ENCODE measurements at regions not wholly inside any gene's neighbourhood (a gene's known extent, or its start where the extent isn't known, plus 50 kb on each side); places are given as distances from the start of the nearest gene placed in this dataset.

DNA sequence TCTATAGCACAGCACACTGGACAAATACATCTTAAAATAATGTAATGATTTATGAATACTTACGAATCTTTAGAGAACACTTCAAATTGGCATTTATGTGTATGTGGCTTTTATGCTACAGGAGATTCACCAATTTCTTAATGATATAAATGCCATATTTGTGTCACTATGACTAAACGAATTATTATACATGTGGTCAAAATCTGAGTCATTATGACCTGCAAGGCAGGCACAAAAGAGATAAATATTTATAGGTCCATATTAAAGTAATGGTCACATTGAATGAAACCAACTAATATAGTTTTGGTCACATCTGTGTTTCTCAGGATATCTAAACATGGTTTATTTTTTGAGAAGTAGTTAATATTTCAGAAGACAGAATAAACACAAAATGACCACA, 232.3 kb upstream of the SEMA6D start:
- DNase-seq (ENCODE audit: insufficient read length, low spot score) (no peak), FAIRE-seq (no peak)

DNA sequence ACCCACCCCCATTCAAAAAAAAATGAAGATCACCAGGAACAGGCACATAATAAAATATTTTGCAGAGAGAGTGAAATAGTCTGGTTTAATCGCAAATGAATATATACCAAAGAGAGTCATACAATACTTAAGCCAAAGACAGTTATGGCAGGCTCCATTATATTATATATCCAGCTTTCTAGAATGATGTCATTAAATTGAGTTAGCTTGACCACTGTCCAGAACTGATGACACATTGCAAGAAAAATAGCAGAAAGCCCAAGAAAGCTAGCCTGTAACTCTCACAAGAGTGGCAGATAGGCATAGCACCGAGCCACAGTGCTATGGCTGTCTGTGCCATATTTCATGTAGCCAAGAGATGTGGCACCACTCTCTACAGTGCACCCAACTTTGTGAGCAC, 231.9 kb upstream of the SEMA6D start:
- TF ChIP-seq, protein P1, sequence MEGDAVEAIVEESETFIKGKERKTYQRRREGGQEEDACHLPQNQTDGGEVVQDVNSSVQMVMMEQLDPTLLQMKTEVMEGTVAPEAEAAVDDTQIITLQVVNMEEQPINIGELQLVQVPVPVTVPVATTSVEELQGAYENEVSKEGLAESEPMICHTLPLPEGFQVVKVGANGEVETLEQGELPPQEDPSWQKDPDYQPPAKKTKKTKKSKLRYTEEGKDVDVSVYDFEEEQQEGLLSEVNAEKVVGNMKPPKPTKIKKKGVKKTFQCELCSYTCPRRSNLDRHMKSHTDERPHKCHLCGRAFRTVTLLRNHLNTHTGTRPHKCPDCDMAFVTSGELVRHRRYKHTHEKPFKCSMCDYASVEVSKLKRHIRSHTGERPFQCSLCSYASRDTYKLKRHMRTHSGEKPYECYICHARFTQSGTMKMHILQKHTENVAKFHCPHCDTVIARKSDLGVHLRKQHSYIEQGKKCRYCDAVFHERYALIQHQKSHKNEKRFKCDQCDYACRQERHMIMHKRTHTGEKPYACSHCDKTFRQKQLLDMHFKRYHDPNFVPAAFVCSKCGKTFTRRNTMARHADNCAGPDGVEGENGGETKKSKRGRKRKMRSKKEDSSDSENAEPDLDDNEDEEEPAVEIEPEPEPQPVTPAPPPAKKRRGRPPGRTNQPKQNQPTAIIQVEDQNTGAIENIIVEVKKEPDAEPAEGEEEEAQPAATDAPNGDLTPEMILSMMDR (IDR thresholded peaks at IDR 0.05; ENCODE audit: insufficient read depth, missing control alignments): no peak
- DNase-seq (ENCODE audit: insufficient read length, low spot score) (no peak), FAIRE-seq (no peak)

More for the DNA sequence above, 232.3 kb upstream of the SEMA6D start:
- TF ChIP-seq, protein P1 (IDR thresholded peaks at IDR 0.05; ENCODE audit: insufficient read depth, missing control alignments): no peak

DNA sequence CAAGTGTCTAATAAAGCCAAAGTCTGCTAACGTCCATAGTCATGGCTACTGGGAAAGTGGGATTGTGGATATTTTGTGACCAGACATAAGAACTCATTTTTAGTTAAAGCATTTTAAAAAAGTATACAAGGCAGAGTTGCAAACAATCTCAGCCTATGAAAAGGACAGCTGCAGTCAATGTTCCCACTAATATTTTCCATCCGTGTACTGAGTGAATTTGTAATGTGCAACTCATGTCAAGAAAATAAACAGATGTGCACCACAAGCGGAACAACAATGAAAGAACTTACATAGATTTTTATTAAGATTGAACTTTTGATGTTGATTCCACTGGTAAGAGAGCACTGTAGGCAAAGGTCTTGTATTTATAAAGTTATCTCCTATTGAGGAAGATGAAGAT, 231.3 kb upstream of the SEMA6D start:
- FAIRE-seq (no peak), DNase-seq (ENCODE audit: insufficient read length, low spot score) (no peak)
- TF ChIP-seq, protein P1 (IDR thresholded peaks at IDR 0.05; ENCODE audit: insufficient read depth, missing control alignments): no peak

DNA sequence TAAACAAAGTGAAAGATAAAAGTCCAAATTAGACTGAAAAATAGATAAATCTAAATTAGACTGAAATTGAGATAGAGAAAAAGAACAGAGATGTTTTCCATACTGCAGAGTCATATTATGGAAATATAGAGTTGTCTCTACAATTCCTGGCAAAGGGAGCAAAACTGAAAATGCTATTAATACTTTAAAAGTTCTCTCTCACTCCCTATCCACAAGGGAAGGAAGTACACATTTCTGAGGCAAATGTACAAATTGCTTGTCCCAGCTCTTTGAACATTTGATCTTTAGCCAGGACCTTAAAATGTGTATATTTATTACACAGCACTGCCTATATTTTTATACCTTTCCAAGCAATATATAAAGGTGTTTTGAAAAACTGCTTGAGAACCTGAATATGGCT, 225.1 kb upstream of the SEMA6D start:
- FAIRE-seq (no peak), DNase-seq (ENCODE audit: insufficient read length, low spot score) (no peak)
- TF ChIP-seq, protein P1 (IDR thresholded peaks at IDR 0.05; ENCODE audit: insufficient read depth, missing control alignments): no peak

DNA sequence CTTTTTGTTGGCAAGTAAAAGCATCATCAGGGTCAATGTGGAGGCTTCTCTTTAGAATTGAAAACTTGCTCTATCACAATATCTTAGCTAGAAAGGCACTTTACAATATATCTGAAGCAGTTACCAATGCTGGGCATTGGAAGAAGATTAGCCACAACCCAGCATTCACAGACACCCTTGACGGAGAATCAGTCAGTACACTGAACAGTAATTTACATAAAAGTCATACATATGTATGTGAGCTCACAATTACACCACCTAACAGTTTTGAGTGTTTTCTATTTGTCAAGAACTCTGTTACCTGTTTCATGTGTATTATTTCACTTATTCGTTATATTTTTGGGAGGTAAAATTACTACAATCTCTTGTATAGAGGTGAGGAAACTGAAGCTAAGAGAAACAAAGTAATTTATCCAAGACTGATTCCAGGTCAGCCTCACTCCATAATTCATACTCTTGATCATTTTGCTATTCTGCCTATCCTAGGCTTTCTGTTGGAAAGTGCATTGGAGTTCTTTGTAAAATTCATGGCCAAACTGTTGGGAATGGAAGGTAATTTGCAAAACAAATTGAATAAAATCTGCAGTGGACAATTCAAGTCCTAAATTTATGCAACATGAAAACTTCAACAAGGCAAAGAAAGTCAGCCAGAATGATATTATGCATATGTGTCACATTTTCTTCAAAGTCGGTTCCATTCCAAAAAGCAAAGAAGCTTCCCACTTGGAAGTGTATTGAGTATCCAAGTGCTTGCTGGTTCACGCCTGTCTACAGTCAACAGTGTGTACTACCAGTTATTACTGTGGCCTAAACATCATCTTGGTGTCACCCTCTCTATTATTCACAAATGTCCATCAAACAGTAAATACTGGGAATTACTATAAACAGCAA, 223.7 kb upstream of the SEMA6D start:
- TF ChIP-seq, protein P1 (IDR thresholded peaks at IDR 0.05; ENCODE audit: insufficient read depth, missing control alignments): no peak
- FAIRE-seq (no peak), DNase-seq (ENCODE audit: insufficient read length, low spot score) (no peak)

DNA sequence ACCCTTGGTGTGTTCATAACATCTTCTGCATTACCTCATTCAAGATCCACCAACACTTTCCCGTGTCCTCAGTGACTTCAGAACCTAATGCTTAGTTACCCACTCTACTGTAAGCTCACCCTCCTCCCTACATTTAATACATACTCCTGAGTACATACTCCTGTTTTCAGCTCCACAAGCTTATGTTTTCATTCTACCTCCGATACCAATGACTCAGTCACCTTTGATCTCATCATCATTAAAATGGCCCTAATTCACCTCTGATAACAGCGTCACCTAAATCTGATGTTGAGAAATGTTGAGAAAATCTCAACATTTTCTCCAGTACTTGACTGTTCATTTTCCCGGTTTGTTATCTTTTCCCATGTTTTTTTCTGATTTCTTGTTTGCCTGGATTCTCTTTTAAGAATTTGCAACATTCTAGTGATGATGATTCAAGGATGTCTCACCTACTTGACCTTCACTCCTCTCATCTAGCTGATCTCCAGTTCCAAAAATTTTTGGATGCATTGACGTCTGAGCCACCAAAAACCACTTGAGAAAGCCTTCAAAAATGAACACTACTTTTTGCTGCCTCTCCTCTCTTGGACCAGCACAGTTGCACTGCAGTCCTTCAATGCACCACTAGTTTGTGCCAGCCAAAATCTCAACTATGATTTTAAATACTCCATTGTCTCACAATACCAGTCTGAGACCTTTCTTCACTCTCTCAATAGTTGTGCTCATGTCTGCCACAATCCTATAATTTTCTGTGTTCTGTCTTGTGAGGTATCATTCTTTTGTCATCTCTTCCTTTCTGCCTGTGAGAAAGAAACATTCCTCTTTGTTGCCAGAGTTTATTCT, 220.7 kb upstream of the SEMA6D start:
- TF ChIP-seq, protein P1 (IDR thresholded peaks at IDR 0.05; ENCODE audit: insufficient read depth, missing control alignments): no peak
- FAIRE-seq: no peak
- no peak for DNase-seq (ENCODE audit: insufficient read length, low spot score)

Measured in D721Med (cell line).